Left lung (tissue), 4 donors: ENCODE measurements at regions not wholly inside any gene's neighbourhood (a gene's known extent, or its start where the extent isn't known, plus 50 kb on each side); places are given as distances from the start of the nearest gene placed in this dataset.

Source experiments
- ATAC-seq: fragments of 200-7000 bp; cut with Tn5 transposase; one replicate; pipeline ENCODE4 v1.9.1; 2020; ENCODE audit warnings: moderate library complexity
- DNase-seq, 4 donors: peaks; one replicate each; pipeline ENCODE4 v3.0.0-alpha.2; 2013 to 2020
- H3K27ac ChIP-seq, 2 donors: fragments of 200-600 bp; sonication (generic) in 1 of 2; one replicate each; pipeline versions ENCODE4 v1.5.0 to v1.8.0; 2020 to 2021
- H3K27me3 ChIP-seq, 2 donors: fragments of 200-600 bp; sonication (generic) in 1 of 2; one replicate each; pipeline versions ENCODE4 v1.5.0 to v1.8.0; 2020 to 2021
- H3K36me3 ChIP-seq, 2 donors: fragments of 200-600 bp; sonication (generic) in 1 of 2; one replicate each; pipeline versions ENCODE4 v1.5.0 to v1.8.0; 2020 to 2021
- H3K4me1 ChIP-seq, 2 donors: fragments of 200-600 bp; one replicate each; pipeline ENCODE4 v1.8.0; 2021
- H3K4me3 ChIP-seq, 2 donors: fragments of 200-600 bp; sonication (generic) in 1 of 2; one replicate each; pipeline versions ENCODE4 v1.5.0 to v1.8.0; 2020 to 2021; ENCODE audit warnings: mild to moderate bottlenecking in 1 of 2
- H3K9me3 ChIP-seq, 2 donors: fragments of 200-600 bp; sonication (generic) in 1 of 2; one replicate each; pipeline versions ENCODE4 v1.5.0 to v1.8.0; 2020 to 2021
- intact Hi-C, 2 donors: fragments of 100-400 bp; cut with DNase I; formaldehyde crosslinking; loops; one replicate each; pipeline versions ENCODE4 v1.11.2 to v1.14.2; 2022
- TF ChIP-seq, protein P1 (sequence below), 2 donors: fragments of 200-600 bp; sonication (generic) in 1 of 2; IDR thresholded peaks; one replicate each; pipeline versions ENCODE4 v1.5.0 to v1.8.0; 2021; ENCODE audit warnings: antibody characterized with exemption in 2 of 2
- donor health status: DM: no; HTN: yes; CAD: no.
- donor health status: DM: no; HTN: no; CAD: no.

- Histone ChIP-seq H3K4me1 (no peaks in the 10 kb centered on the region), H3K27me3 (peaks cover 0 to 8% of the 10 kb centered on the region in 2 donors), H3K4me3 (no peak overlapping the region), H3K36me3 (no peaks in the 10 kb centered on the region), H3K27ac (no peak overlapping the region), H3K9me3 (peaks cover 0 to 9% of the 10 kb centered on the region in 2 donors)
- DNase-seq (no peak), ATAC-seq (no peak)
- TF ChIP-seq, protein P1, sequence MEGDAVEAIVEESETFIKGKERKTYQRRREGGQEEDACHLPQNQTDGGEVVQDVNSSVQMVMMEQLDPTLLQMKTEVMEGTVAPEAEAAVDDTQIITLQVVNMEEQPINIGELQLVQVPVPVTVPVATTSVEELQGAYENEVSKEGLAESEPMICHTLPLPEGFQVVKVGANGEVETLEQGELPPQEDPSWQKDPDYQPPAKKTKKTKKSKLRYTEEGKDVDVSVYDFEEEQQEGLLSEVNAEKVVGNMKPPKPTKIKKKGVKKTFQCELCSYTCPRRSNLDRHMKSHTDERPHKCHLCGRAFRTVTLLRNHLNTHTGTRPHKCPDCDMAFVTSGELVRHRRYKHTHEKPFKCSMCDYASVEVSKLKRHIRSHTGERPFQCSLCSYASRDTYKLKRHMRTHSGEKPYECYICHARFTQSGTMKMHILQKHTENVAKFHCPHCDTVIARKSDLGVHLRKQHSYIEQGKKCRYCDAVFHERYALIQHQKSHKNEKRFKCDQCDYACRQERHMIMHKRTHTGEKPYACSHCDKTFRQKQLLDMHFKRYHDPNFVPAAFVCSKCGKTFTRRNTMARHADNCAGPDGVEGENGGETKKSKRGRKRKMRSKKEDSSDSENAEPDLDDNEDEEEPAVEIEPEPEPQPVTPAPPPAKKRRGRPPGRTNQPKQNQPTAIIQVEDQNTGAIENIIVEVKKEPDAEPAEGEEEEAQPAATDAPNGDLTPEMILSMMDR (IDR thresholded peaks at IDR 0.05), result no peak
- intact Hi-C loops, result no loop called here
Observed at GRCh38 chr4:188218392-188218791, 79.2 kb downstream of the TRIML1 start.

GRCh38 chr4:188220006-188220405, 80.8 kb downstream of the TRIML1 start:
- DNase-seq (no peak), ATAC-seq (no peak)
- TF ChIP-seq, protein P1 (IDR thresholded peaks at IDR 0.05), result no peak
- Histone ChIP-seq H3K4me1 (no peaks in the 10 kb centered on the region), H3K9me3 (peaks cover 0 to 9% of the 10 kb centered on the region in 2 donors), H3K27ac (no peak overlapping the region), H3K36me3 (no peaks in the 10 kb centered on the region), H3K27me3 (peaks cover 0 to 8% of the 10 kb centered on the region in 2 donors), H3K4me3 (no peak overlapping the region)
- intact Hi-C loops, result no loop called here

DNA sequence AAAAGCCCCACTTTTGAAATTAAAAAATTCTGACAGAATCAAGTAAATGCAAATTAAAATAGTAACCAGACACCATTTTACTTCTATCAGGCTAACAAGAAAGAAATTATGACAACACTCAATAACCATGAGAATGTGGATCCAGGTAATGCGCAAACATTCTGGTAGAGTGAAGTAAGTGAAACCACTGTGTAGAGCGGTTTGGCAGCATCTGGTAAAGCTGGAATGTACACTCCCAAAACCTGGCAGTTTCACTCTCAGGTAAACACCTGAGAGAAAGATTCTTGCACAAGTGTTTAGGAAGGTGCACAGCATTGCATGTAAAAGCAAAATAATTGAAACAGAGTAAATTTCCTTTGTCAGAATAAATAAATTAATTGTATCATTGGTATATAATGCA, 81.8 kb downstream of the TRIML1 start:
- ATAC-seq, result peak; percentile 81
- TF ChIP-seq, protein P1 (IDR thresholded peaks at IDR 0.05), result no peak

DNA sequence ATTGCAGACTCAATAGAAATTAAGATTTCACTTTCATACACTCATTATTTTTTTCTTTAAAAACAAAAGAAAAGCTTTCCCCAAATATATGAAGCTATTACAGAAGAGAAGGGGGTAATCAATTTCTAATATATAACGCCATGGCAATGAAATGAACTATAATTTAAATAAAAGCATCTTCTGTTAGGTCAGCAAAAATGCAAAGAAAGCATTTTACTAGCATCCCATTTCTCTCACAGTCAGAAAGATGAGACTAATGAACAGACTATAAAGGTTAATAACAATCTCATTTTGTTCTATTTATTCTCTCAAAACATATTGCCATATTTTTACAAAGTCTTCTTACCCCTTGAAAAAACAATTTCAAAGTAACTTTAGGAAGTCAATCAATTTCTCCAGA, 89.0 kb downstream of the TRIML1 start:
- intact Hi-C loops, result no loop called here
- Histone ChIP-seq H3K9me3 (no peaks in the 10 kb centered on the region), H3K4me1 (no peaks in the 10 kb centered on the region), H3K4me3 (no peak overlapping the region), H3K36me3 (no peaks in the 10 kb centered on the region), H3K27ac (no peak overlapping the region), H3K27me3 (no peaks in the 10 kb centered on the region)
- no peak for DNase-seq
- TF ChIP-seq, protein P1 (IDR thresholded peaks at IDR 0.05), result no peak
- ATAC-seq, result no peak

More for the DNA sequence above, 81.8 kb downstream of the TRIML1 start:
- H3K36me3 ChIP-seq, result no peaks in the 10 kb centered on the region
- H3K27me3 ChIP-seq, result peaks cover 0 to 8% of the 10 kb centered on the region in 2 donors
- H3K4me1 ChIP-seq, result no peaks in the 10 kb centered on the region
- H3K9me3 ChIP-seq, result peaks cover 0 to 9% of the 10 kb centered on the region in 2 donors
- H3K27ac ChIP-seq, result no peak overlapping the region
- H3K4me3 ChIP-seq, result no peak overlapping the region
- intact Hi-C loops, result no loop called here
- DNase-seq, result no peak

DNA sequence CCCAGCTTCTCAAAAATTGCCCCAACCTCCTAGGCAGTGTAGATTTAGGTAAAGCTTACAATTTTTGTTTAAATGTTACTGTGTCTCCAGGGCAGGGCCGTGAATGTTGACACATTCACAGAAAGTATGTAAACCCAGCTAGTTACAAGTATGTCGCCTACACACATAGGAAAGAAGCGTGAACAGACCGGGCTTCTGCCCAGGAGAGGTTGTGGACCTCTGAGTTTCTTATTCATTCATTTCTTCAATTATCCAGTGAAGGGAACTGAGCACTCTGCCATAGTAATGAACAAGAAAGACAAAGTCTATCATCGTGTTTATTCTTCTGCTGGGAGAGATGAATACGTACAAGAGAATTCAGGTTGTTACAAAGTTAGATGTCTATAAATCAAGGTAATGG, 93.2 kb downstream of the TRIML1 start:
- H3K4me1 ChIP-seq, result no peaks in the 10 kb centered on the region
- no peak for ATAC-seq
- no peaks in the 10 kb centered on the region for H3K36me3 ChIP-seq
- no peak for DNase-seq
- no peaks in the 10 kb centered on the region for H3K9me3 ChIP-seq
- intact Hi-C loops, result no loop called here
- H3K27me3 ChIP-seq, result no peaks in the 10 kb centered on the region
- TF ChIP-seq, protein P1 (IDR thresholded peaks at IDR 0.05), result no peak
- no peak overlapping the region for H3K4me3 ChIP-seq
- H3K27ac ChIP-seq, result no peak overlapping the region
